Fibroblast of mammary gland (primary cell): ENCODE measurements at regions not wholly inside any gene's neighbourhood (a gene's known extent, or its start where the extent isn't known, plus 50 kb on each side); places are given as distances from the start of the nearest gene placed in this dataset.

Experiments used
- DNase-seq: peaks from one replicate; pipeline ENCODE4 v3.0.0-alpha.2; 2010; ENCODE audit warnings: low read depth
- H3K4me3 ChIP-seq: 2 replicates; pipeline ENCODE4 v1.5.1; 2011; ENCODE audit warnings: low read depth, mild to moderate bottlenecking, low read length, moderate library complexity; ENCODE audit not compliant: control insufficient read depth
- TF ChIP-seq, protein P1 (sequence below): conservative IDR thresholded peaks from 2 replicates; pipeline ENCODE4 v1.5.1; 2011; ENCODE audit warnings: low read depth, low read length, inconsistent platforms; ENCODE audit not compliant: control insufficient read depth, insufficient read depth

DNA sequence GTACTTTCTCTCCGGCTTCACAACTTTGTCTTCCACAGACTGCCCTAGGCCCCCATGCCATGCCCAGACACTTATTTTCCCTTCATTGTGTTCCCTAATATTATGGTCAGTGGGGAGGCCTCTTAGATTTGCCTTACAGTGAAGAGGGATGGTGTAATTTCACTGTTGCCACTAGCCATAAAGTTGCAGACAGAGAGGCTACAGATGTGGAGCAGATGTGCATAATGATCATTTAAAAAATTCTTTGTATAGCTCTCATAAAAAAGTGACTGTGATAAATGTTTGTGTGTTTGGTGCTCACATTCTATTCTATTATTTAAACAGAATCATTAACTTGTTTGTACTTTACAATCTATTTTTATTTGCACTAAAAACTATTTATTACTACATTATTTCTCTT lies 67.5 kb upstream of the FN1 start:
- TF ChIP-seq, protein P1, sequence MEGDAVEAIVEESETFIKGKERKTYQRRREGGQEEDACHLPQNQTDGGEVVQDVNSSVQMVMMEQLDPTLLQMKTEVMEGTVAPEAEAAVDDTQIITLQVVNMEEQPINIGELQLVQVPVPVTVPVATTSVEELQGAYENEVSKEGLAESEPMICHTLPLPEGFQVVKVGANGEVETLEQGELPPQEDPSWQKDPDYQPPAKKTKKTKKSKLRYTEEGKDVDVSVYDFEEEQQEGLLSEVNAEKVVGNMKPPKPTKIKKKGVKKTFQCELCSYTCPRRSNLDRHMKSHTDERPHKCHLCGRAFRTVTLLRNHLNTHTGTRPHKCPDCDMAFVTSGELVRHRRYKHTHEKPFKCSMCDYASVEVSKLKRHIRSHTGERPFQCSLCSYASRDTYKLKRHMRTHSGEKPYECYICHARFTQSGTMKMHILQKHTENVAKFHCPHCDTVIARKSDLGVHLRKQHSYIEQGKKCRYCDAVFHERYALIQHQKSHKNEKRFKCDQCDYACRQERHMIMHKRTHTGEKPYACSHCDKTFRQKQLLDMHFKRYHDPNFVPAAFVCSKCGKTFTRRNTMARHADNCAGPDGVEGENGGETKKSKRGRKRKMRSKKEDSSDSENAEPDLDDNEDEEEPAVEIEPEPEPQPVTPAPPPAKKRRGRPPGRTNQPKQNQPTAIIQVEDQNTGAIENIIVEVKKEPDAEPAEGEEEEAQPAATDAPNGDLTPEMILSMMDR, result no peak
- no peak overlapping the region for H3K4me3 ChIP-seq
- DNase-seq, result peak; percentile 57

DNA sequence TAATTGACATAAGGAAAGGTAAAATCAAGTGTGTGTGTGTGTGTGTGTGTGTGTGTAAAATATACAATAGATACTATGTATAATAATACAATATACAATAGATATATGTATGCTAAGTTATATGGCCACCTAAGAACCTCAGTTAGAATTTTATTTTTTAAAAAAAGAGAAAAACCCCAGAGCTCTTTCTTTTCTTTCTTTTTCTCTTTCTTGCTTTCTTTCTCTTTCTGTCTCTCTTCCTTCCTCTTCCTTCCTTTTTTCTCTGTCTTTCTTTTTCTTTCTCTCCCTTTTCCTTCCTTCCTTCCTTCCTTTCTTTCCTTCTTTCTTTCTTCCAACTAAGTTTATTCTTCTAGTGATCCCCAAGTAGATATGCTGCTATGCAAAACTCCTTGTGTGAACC lies 64.6 kb upstream of the FN1 start:
- H3K4me3 ChIP-seq, result no peak overlapping the region
- TF ChIP-seq, protein P1, result no peak
- DNase-seq, result no peak

DNA sequence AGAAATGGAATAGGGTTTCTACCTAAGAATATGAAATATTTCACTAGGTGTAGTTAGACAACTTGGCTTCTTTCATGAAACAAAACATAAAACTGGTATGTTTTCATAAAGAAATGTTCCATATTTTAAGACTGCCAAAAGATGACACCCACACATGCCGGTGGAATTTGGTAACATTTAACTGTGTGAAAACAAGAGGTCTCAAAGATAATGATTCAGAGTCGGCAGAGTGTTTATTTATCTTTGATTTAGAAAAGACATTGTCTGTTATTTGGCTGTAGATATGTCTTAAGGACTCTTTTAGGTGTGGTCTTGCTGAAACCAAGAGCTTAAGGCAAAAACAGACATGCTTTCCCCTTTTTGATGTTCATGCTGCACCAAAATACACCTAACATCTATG lies 63.5 kb upstream of the FN1 start:
- no peak overlapping the region for H3K4me3 ChIP-seq
- TF ChIP-seq, protein P1, result no peak
- peak; percentile 73 for DNase-seq

DNA sequence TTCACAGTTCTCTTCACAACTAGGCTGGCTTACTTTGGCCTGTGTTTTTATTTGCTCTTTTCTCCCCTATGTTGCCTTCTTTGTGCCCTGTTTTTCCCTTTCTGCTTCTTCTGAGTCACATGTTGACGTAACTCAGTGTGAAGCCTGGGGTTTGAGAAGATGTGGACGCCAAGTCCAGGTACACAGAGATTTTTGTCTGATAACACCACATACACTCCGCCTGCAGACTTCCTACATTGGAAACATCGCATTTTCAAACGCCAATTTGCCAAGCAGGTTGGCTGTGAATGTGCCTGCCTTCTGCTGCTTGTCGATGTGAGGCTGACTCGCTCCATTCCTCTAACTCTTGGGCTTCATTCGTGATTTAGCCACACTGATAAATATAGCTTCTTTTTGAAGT lies 62.6 kb upstream of the FN1 start:
- DNase-seq, result peak; percentile 80
- TF ChIP-seq, protein P1, result no peak
- H3K4me3 ChIP-seq, result no peak overlapping the region

DNA sequence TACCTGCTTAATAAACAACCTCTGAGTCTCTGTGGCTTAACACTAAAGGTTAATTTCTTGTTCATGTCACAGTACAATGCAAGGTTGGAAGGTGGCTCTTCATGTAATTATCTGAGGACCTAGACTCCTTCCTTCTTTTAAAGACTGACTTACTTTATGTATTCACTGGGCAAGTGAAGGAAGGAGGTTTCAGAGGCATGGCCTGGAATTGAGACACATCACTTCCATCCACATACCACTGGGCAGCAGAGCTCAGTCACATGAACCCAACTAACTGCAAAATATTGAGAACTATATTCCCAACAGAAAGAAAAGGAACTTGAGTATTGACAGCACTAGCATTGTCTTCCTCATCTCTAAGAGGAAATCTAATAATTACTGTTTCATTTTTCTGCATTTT lies 57.5 kb upstream of the FN1 start:
- DNase-seq, result no peak
- TF ChIP-seq, protein P1, result no peak
- no peak overlapping the region for H3K4me3 ChIP-seq

DNA sequence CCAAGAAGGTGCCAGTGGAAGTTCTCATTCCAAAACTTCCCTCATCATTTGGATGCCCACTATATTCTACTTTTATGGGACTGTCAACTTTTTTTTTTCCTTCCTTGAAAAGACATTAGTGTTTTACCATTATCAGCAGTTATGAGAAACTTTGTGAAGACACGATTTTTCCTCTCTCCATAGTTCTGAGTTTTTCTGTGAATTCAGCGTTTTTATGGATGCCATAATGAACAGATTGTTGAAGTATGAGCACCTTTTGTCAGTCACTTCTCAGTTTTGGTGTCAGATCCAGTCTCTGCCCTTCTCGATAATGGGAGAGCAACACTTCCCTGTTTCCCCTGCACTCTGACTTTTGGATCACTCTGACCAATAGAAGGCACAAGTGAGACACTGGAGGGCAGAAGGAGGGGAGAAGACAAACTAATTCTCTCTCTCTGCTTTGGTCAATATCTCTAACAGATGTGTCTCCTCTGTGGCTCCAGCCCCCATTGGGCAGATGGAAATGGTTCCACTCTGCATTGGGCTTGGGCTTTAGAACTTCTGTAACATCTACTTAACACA lies 53.5 kb upstream of the FN1 start:
- DNase-seq, result no peak
- TF ChIP-seq, protein P1, result no peak
- no peak overlapping the region for H3K4me3 ChIP-seq

DNA sequence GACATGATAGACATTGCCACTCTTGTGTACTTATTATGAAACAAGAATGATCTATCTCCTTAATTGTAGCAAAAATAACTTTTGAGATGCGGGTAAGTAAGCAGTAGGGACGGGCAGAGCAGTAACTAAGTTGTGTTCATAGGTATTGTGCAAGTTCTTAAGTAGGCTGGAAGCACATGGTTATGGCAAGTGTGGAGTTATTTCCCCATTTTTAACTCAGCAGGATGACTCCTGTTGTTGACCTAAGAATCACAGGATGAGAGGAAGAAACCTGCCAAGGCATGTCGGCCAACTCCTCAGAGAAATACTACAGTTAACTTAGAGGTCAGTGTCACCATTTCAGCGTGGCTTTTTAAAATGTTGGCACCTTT lies 51.1 kb upstream of the FN1 start:
- H3K4me3 ChIP-seq, result no peak overlapping the region
- peak; percentile 77 for DNase-seq
- TF ChIP-seq, protein P1, result no peak
